ENCODE measurements at regions not wholly inside any gene's neighbourhood (a gene's known extent, or its start where the extent isn't known, plus 50 kb on each side); places are given as distances from the start of the nearest gene placed in this dataset.

GRCh38 chr9:38284588-38285051 lies 107.9 kb upstream of the ALDH1B1 start:
- peak; percentile 99 for DNase-seq

GRCh38 chr9:38284039-38284575 lies 108.4 kb upstream of the ALDH1B1 start:
- DNase-seq = no peak

GRCh38 chr9:38282756-38283155 lies 109.7 kb upstream of the ALDH1B1 start:
- no peak for DNase-seq

- no peak for DNase-seq
Observed at GRCh38 chr9:38281917-38282316, 110.6 kb upstream of the ALDH1B1 start.

- no peak for DNase-seq
Observed at GRCh38 chr9:38281196-38281595, 111.3 kb upstream of the ALDH1B1 start.

- no peak for DNase-seq
Observed at GRCh38 chr9:38280251-38280800, 112.2 kb upstream of the ALDH1B1 start.

- DNase-seq = no peak
Observed at GRCh38 chr9:38278931-38279679, 113.4 kb upstream of the ALDH1B1 start.

- DNase-seq = no peak
Observed at GRCh38 chr9:38278457-38278856, 114.0 kb upstream of the ALDH1B1 start.

- DNase-seq = no peak
Observed at GRCh38 chr9:38277601-38278200, 114.8 kb upstream of the ALDH1B1 start.

GRCh38 chr9:38276771-38277439 lies 115.6 kb upstream of the ALDH1B1 start:
- DNase-seq = no peak

- no peak for DNase-seq
Observed at GRCh38 chr9:38274800-38275199, 117.7 kb upstream of the ALDH1B1 start.

- no peak for DNase-seq
Observed at GRCh38 chr9:38272710-38273109, 119.8 kb upstream of the ALDH1B1 start.

- no peak for DNase-seq
Observed at GRCh38 chr9:38271666-38272241, 120.7 kb upstream of the ALDH1B1 start.

- no peak for DNase-seq
Observed at GRCh38 chr9:38269775-38270174, 122.7 kb upstream of the ALDH1B1 start.

- DNase-seq = peak; percentile 35
Observed at GRCh38 chr9:38263532-38263931, 129.0 kb upstream of the ALDH1B1 start.

GRCh38 chr9:38259519-38260218 lies 132.8 kb upstream of the ALDH1B1 start:
- DNase-seq = no peak

GRCh38 chr9:38259056-38259455 lies 133.4 kb upstream of the ALDH1B1 start:
- DNase-seq = no peak

- DNase-seq = no peak
Observed at GRCh38 chr9:38257626-38258215, 134.8 kb upstream of the ALDH1B1 start.

GRCh38 chr9:38256461-38256860 lies 136.0 kb upstream of the ALDH1B1 start:
- DNase-seq = no peak

- no peak for DNase-seq
Observed at GRCh38 chr9:38255599-38255998, 136.9 kb upstream of the ALDH1B1 start.

GRCh38 chr9:38254756-38255155 lies 137.7 kb upstream of the ALDH1B1 start:
- DNase-seq = no peak

GRCh38 chr9:38254151-38254550 lies 138.4 kb upstream of the ALDH1B1 start:
- no peak for DNase-seq

All from COR-L47 (cell line).